ENCODE measurements at regions not wholly inside any gene's neighbourhood (a gene's known extent, or its start where the extent isn't known, plus 50 kb on each side); places are given as distances from the start of the nearest gene placed in this dataset.
"Not testable (repeated sequence)": the region's sequence is repeated elsewhere in the genome, so short reads cannot be mapped to it uniquely, and the experiment has no call there.

DNA sequence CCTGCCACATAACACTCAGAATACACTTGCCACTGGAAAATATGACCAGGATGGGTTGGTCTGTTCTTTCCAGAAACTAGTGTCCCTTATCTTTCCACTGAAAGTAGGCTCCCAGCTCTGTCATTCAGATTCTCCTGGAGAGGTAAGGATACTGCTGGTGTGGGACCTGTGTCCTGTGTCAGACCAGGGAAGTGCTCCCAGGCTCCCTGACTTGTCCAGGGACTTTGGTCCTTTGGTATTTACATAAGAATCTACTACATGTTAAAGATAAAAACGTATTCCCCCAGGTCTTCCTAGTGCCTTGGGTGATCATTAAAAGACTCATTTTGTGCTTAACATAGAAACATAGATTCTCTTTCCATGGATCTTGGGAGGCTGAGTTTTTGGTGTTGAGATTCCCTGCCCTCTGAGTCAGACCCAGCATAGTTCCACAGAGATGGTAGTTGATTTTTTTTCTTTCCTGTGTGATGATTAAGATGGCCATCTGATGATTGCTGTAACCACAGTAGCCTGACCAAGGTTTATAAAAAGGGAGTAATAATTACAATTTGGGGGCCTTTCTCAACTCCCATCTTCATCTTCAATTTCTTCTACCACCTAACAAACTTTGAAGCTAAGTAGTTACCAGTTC, 159.8 kb upstream of the JADE1 start:
- DNase-seq = no peak
- H3K4me1 ChIP-seq = no peaks in the 10 kb centered on the region
- H3K27me3 ChIP-seq (replicated peaks in 1 of 7) = no peaks in the 10 kb centered on the region
- peaks cover 0 to 11% (median 7%) of the 10 kb centered on the region in 8 donors for H3K9me3 ChIP-seq
- TF ChIP-seq POLR2AphosphoS5 (IDR thresholded peaks at IDR 0.05) = no peak
- TF ChIP-seq CTCF (IDR thresholded peaks at IDR 0.05 in 8 of 11, conservative IDR thresholded peaks at IDR 0.05 in 3 of 11) = no peak
- no peak for TF ChIP-seq POLR2A (IDR thresholded peaks at IDR 0.05)
- 54 to 83% (median 65%) methylated on average over 1 of the region's 1 CpG for WGBS, 5 donors
- no peaks in the 10 kb centered on the region for H3K36me3 ChIP-seq
- no peak overlapping the region for H3K4me3 ChIP-seq
- intact Hi-C loops (cut with DNase I; ENCODE audit: low total_unique reads) = no loop called here
- no peak overlapping the region for H3K27ac ChIP-seq

- Histone ChIP-seq H3K27ac (no peak overlapping the region), H3K36me3 (no peaks in the 10 kb centered on the region), H3K4me1 (no peaks in the 10 kb centered on the region), H3K4me3 (no peak overlapping the region), H3K9me3 (peaks cover 0 to 6% (median 1%) of the 10 kb centered on the region in 8 donors), H3K27me3 (replicated peaks in 1 of 7) (no peaks in the 10 kb centered on the region)
- intact Hi-C loops (cut with DNase I; ENCODE audit: low total_unique reads) = no loop called here
- whole genome bisulfite sequencing, 5 donors = 67 to 100% (median 78%) methylated on average over 1 of the region's 1 CpG
- TF ChIP-seq CTCF (IDR thresholded peaks at IDR 0.05 in 8 of 11, conservative IDR thresholded peaks at IDR 0.05 in 3 of 11) (no peak), POLR2AphosphoS5 (IDR thresholded peaks at IDR 0.05) (no peak), POLR2A (IDR thresholded peaks at IDR 0.05) (no peak)
- no peak for DNase-seq
Measured at GRCh38 chr4:128649161-128649560, 160.3 kb upstream of the JADE1 start.

DNA sequence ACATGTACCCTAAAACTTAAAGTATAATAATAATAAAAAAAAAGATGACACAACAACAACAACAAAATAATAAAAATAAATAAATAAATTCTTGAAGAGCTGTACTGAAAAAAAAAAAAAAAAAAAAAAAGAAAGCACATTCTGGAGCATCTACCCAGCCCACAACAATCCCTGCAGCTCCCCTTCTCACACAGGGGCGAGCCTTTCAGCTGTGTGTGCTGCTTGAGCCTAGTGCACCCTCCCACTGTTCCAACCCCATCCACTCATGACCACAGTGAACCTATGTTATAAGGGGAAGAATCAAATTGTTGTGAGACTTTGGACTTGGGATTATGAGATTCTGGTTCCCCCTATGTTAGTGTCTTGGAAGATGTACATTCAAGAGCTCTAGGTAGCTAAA, 161.5 kb upstream of the JADE1 start:
- H3K4me1 ChIP-seq = no peaks in the 10 kb centered on the region
- 85 to 95% (median 92%) methylated on average over 1 of the region's 1 CpG for WGBS, 5 donors
- no peak overlapping the region for H3K4me3 ChIP-seq
- H3K36me3 ChIP-seq = no peaks in the 10 kb centered on the region
- no peaks in the 10 kb centered on the region for H3K9me3 ChIP-seq
- no peaks in the 10 kb centered on the region for H3K27me3 ChIP-seq (replicated peaks in 1 of 7)
- TF ChIP-seq CTCF (IDR thresholded peaks at IDR 0.05 in 8 of 11, conservative IDR thresholded peaks at IDR 0.05 in 3 of 11) (no peak), POLR2A (IDR thresholded peaks at IDR 0.05) (no peak), POLR2AphosphoS5 (IDR thresholded peaks at IDR 0.05) (no peak)
- DNase-seq = no peak
- intact Hi-C loops (cut with DNase I; ENCODE audit: low total_unique reads) = no loop called here
- H3K27ac ChIP-seq = no peak overlapping the region

- intact Hi-C loops (cut with DNase I; ENCODE audit: low total_unique reads); H3K4me1 ChIP-seq; H3K4me3 ChIP-seq; H3K27ac ChIP-seq; H3K9me3 ChIP-seq; H3K36me3 ChIP-seq; H3K27me3 ChIP-seq (replicated peaks in 1 of 7); DNase-seq: not testable (repeated sequence)
- 38 to 54% (median 43%) methylated on average over 1 of the region's 1 CpG for WGBS, 5 donors
Measured at GRCh38 chr4:128646893-128647292, 162.6 kb upstream of the JADE1 start.

DNA sequence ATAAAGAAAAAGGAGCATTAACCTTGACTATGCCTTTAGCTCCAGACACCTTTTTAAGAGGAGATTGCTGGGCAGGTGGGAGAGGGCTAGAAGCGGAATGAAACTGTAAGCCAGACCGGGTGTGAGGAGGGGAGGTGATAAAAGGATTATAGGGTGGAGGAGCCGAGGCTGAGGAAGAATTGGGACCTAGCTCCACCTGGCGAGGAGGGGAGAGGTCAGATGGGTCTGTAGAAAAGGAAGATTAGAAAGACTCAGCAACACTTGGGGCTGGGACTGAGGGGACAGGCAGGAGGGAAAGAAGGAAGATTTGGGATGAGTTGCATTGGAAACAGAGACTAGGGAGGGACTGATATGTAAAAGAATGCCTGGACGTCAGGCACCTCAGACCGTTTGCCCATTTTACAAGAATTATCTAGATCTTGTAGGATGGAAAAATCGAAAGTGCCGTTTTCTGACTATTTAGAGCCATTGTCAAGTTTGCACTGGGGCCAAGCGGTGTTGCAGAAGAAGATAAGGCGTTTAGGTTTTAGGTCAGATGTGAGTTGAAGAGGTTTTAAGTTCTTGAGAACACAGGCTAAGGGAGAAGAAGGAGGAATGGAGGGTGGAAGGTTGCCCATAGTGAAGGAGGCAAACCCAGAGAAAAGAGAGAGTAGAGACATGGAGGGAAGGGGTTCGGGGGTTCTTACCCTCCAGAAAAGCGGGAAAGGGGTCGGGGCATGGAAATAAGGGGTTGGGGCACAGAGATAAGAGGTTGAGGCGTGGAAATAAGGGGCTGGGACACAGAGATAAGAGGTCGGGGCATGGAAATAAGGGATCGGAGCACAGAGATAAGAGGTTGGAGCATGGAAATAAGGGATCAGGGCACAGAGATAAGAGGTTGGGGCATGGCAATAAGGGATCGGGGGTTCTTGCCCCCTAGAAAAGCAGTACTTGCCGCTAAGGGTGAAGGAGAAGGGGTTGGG, 164.5 kb upstream of the JADE1 start:
- DNase-seq; intact Hi-C loops (cut with DNase I; ENCODE audit: low total_unique reads); H3K9me3 ChIP-seq; H3K4me3 ChIP-seq; H3K27ac ChIP-seq; H3K4me1 ChIP-seq; H3K36me3 ChIP-seq; H3K27me3 ChIP-seq (replicated peaks in 1 of 7): not testable (repeated sequence)
- WGBS, 5 donors = 72 to 90% (median 84%) methylated on average over 18 of the region's 18 CpGs

DNA sequence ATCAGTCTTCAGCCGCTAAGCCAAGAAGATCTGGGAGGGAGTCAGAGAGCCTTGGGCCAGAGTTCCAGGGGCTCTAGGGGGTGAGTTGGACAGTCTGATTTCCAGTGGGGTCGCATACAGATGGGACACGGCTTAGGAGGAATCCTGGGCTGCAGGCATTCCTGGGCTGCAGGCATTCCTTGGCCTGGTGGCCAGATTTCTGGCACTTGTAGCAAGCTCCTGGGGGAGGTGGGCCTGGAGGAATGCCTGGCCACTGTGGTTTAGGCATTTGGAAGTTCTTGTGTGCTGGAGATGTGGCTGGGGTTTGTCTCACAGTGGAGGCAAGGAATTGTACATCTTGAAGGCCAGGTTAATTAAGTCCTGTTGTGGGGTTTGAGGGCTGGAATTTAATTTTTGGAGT, 165.4 kb upstream of the JADE1 start:
- H3K36me3 ChIP-seq; intact Hi-C loops (cut with DNase I; ENCODE audit: low total_unique reads); H3K9me3 ChIP-seq; H3K4me1 ChIP-seq; DNase-seq; H3K27me3 ChIP-seq (replicated peaks in 1 of 7); H3K4me3 ChIP-seq; H3K27ac ChIP-seq: not testable (repeated sequence)
- 91 to 99% (median 94%) methylated on average over 3 of the region's 3 CpGs for WGBS, 5 donors

GRCh38 chr4:128641566-128641965, 167.9 kb upstream of the JADE1 start:
- H3K4me1 ChIP-seq; H3K36me3 ChIP-seq; H3K27me3 ChIP-seq (replicated peaks in 1 of 7); intact Hi-C loops (cut with DNase I; ENCODE audit: low total_unique reads); DNase-seq; H3K4me3 ChIP-seq; H3K27ac ChIP-seq; H3K9me3 ChIP-seq: not testable (repeated sequence)
- 76 to 95% (median 88%) methylated on average over 2 of the region's 2 CpGs for WGBS, 5 donors
